ENCODE measurements at regions not wholly inside any gene's neighbourhood (a gene's known extent, or its start where the extent isn't known, plus 50 kb on each side); places are given as distances from the start of the nearest gene placed in this dataset.

GRCh38 chr20:54985091-54985490 lies 509.7 kb downstream of the DOK5 start:
- no peak overlapping the region for H3K14ac ChIP-seq (ENCODE audit: insufficient read depth, low read length)
- H3K27me3 ChIP-seq (ENCODE audit: insufficient read depth, low read length): no peaks in the 10 kb centered on the region
- peaks cover 14 to 27% of the 10 kb centered on the region in 2 experiments for H3K4me1 Mint-ChIP-seq
- H3K23ac ChIP-seq (ENCODE audit: insufficient read length, low read depth, low read length): no peak overlapping the region
- no CpG with 5 or more reads among the region's 7 CpGs for WGBS (ENCODE audit: extremely low coverage, insufficient read length, low lambda C conversion rate)
- H2BK120ac ChIP-seq (ENCODE audit: low read depth, low read length, poor library complexity, severe bottlenecking): no peak overlapping the region
- no peak overlapping the region for H2BK12ac ChIP-seq (ENCODE audit: insufficient read length, low read depth, low read length)
- TF ChIP-seq CTCF (conservative IDR thresholded peaks at IDR 0.05): no peak
- H2AFZ ChIP-seq (ENCODE audit: low read length): no peak overlapping the region
- no peaks in the 10 kb centered on the region for H3K79me2 ChIP-seq (ENCODE audit: insufficient read depth, low read length)
- H3K79me1 ChIP-seq (ENCODE audit: insufficient read depth, low read depth, low read length, poor library complexity, severe bottlenecking): no peaks in the 10 kb centered on the region
- H4K91ac ChIP-seq (ENCODE audit: insufficient read length, low read depth, low read length): no peak overlapping the region
- H3K27me3 Mint-ChIP-seq (ENCODE audit: low read depth): no peaks in the 10 kb centered on the region; the same call in 1 of the 2 replicates
- H3K4me2 ChIP-seq (ENCODE audit: insufficient read depth, insufficient read length, low read length): no peak overlapping the region
- H3K36me3 Mint-ChIP-seq (ENCODE audit: insufficient read depth in 1 of 3, low read depth in 3 of 3): peaks cover 0 to 4% (median 3%) of the 10 kb centered on the region in 3 experiments; a peak in 2 of 7 replicates
- H3K27ac Mint-ChIP-seq: no peak overlapping the region
- no peak overlapping the region for H3K4me3 Mint-ChIP-seq
- H2BK15ac ChIP-seq (ENCODE audit: low read depth, low read length): no peak overlapping the region
- H4K5ac ChIP-seq (ENCODE audit: insufficient read length, low read depth, low read length): no peak overlapping the region
- no peak overlapping the region for H2BK20ac ChIP-seq (ENCODE audit: low read depth, low read length, poor library complexity, severe bottlenecking)
- H3K4ac ChIP-seq (ENCODE audit: low read depth, low read length): no peak overlapping the region
- no peaks in the 10 kb centered on the region for H3K9me3 ChIP-seq (ENCODE audit: control insufficient read depth, low read depth, low read length)
- H4K20me1 ChIP-seq (ENCODE audit: control insufficient read depth, insufficient read depth, insufficient read length): no peaks in the 10 kb centered on the region
- H3K27ac ChIP-seq (ENCODE audit: insufficient read length, low read depth, low read length): no peak overlapping the region
- H3K18ac ChIP-seq (ENCODE audit: insufficient read length, low read depth, low read length): no peak overlapping the region
- H3K9me3 Mint-ChIP-seq: 0 out of 5 replicates have a peak, but pooled peaks cover 0 to 3% of the 10 kb centered on the region in 2 experiments
- H3T11ph ChIP-seq (ENCODE audit: low read length): no peak overlapping the region
- H2BK5ac ChIP-seq (ENCODE audit: insufficient read length, low read length): no peak overlapping the region
- DNase-seq: no peak
- H3K4me1 ChIP-seq (ENCODE audit: insufficient read depth, low read length): no peaks in the 10 kb centered on the region
- no peaks in the 10 kb centered on the region for H3K23me2 ChIP-seq (ENCODE audit: insufficient read length, low read depth, low read length, poor library complexity, severe bottlenecking)
- no peak overlapping the region for H4K8ac ChIP-seq (replicated peaks; ENCODE audit: insufficient read length, low read depth, low read length)
- no peak overlapping the region for H3K9ac ChIP-seq (ENCODE audit: extremely low read depth, insufficient read length, low read length)
- H2AK5ac ChIP-seq (ENCODE audit: insufficient read length, low read length): no peak overlapping the region
- H3K56ac ChIP-seq (ENCODE audit: insufficient read length, low read depth, low read length): no peak overlapping the region

All from H9 (cell line).